ENCODE measurements at regions not wholly inside any gene's neighbourhood (a gene's known extent, or its start where the extent isn't known, plus 50 kb on each side); places are given as distances from the start of the nearest gene placed in this dataset.
"Not testable (repeated sequence)": the region's sequence is repeated elsewhere in the genome, so short reads cannot be mapped to it uniquely, and the experiment has no call there.

- Histone ChIP-seq H3K4me1 (ENCODE audit: control insufficient read depth, low read depth, low read length) (no peaks in the 10 kb centered on the region), H3K27ac (ENCODE audit: low read length) (no peak overlapping the region), H3K27me3 (ENCODE audit: control insufficient read depth, insufficient read depth, low read length) (no peaks in the 10 kb centered on the region), H3K4me3 (ENCODE audit: low read length) (no peak overlapping the region), H3K9ac (ENCODE audit: low read length) (no peak overlapping the region), H3K9me3 (ENCODE audit: control insufficient read depth, low read depth, low read length) (no peaks in the 10 kb centered on the region), H3K36me3 (ENCODE audit: control insufficient read depth, low read depth, low read length) (no peaks in the 10 kb centered on the region)
Measured at GRCh38 chr6:169857343-169858292, 106.2 kb downstream of the ERMARD start.

- not testable (repeated sequence) for H3K27ac ChIP-seq (ENCODE audit: low read length); H3K9me3 ChIP-seq (ENCODE audit: control insufficient read depth, low read depth, low read length); H3K4me3 ChIP-seq (ENCODE audit: low read length); H3K9ac ChIP-seq (ENCODE audit: low read length); H3K27me3 ChIP-seq (ENCODE audit: control insufficient read depth, insufficient read depth, low read length); H3K36me3 ChIP-seq (ENCODE audit: control insufficient read depth, low read depth, low read length); H3K4me1 ChIP-seq (ENCODE audit: control insufficient read depth, low read depth, low read length)
Measured at GRCh38 chr6:169856442-169857342, 105.3 kb downstream of the ERMARD start.

- H3K4me1 ChIP-seq (ENCODE audit: control insufficient read depth, low read depth, low read length) = no peaks in the 10 kb centered on the region
Measured at GRCh38 chr6:169854813-169855212, 103.4 kb downstream of the ERMARD start.

GRCh38 chr6:169854083-169854725 lies 102.8 kb downstream of the ERMARD start:
- Histone ChIP-seq H3K27me3 (ENCODE audit: control insufficient read depth, insufficient read depth, low read length) (no peaks in the 10 kb centered on the region), H3K9ac (ENCODE audit: low read length) (no peak overlapping the region), H3K9me3 (ENCODE audit: control insufficient read depth, low read depth, low read length) (no peaks in the 10 kb centered on the region), H3K27ac (ENCODE audit: low read length) (no peak overlapping the region), H3K36me3 (ENCODE audit: control insufficient read depth, low read depth, low read length) (no peaks in the 10 kb centered on the region), H3K4me3 (ENCODE audit: low read length) (no peak overlapping the region), H3K4me1 (ENCODE audit: control insufficient read depth, low read depth, low read length) (no peaks in the 10 kb centered on the region)

More at GRCh38 chr6:169854813-169855212, 103.4 kb downstream of the ERMARD start:
- Histone ChIP-seq H3K27me3 (ENCODE audit: control insufficient read depth, insufficient read depth, low read length) (no peaks in the 10 kb centered on the region), H3K4me3 (ENCODE audit: low read length) (no peak overlapping the region), H3K27ac (ENCODE audit: low read length) (no peak overlapping the region), H3K36me3 (ENCODE audit: control insufficient read depth, low read depth, low read length) (no peaks in the 10 kb centered on the region), H3K9ac (ENCODE audit: low read length) (no peak overlapping the region), H3K9me3 (ENCODE audit: control insufficient read depth, low read depth, low read length) (no peaks in the 10 kb centered on the region)

GRCh38 chr6:169853196-169854082 lies 102.0 kb downstream of the ERMARD start:
- Histone ChIP-seq H3K4me1 (ENCODE audit: control insufficient read depth, low read depth, low read length) (no peaks in the 10 kb centered on the region), H3K4me3 (ENCODE audit: low read length) (no peak overlapping the region), H3K9me3 (ENCODE audit: control insufficient read depth, low read depth, low read length) (no peaks in the 10 kb centered on the region), H3K27me3 (ENCODE audit: control insufficient read depth, insufficient read depth, low read length) (no peaks in the 10 kb centered on the region), H3K9ac (ENCODE audit: low read length) (no peak overlapping the region), H3K27ac (ENCODE audit: low read length) (no peak overlapping the region), H3K36me3 (ENCODE audit: control insufficient read depth, low read depth, low read length) (no peaks in the 10 kb centered on the region)

GRCh38 chr6:169852504-169853195 lies 101.2 kb downstream of the ERMARD start:
- Histone ChIP-seq H3K27me3 (ENCODE audit: control insufficient read depth, insufficient read depth, low read length) (no peaks in the 10 kb centered on the region), H3K4me1 (ENCODE audit: control insufficient read depth, low read depth, low read length) (no peaks in the 10 kb centered on the region), H3K36me3 (ENCODE audit: control insufficient read depth, low read depth, low read length) (no peaks in the 10 kb centered on the region), H3K9ac (ENCODE audit: low read length) (no peak overlapping the region), H3K9me3 (ENCODE audit: control insufficient read depth, low read depth, low read length) (no peaks in the 10 kb centered on the region), H3K4me3 (ENCODE audit: low read length) (no peak overlapping the region), H3K27ac (ENCODE audit: low read length) (no peak overlapping the region)

- H3K4me1 ChIP-seq (ENCODE audit: control insufficient read depth, low read depth, low read length) = no peaks in the 10 kb centered on the region
- no peaks in the 10 kb centered on the region for H3K27me3 ChIP-seq (ENCODE audit: control insufficient read depth, insufficient read depth, low read length)
- no peak overlapping the region for H3K9ac ChIP-seq (ENCODE audit: low read length)
- H3K36me3 ChIP-seq (ENCODE audit: control insufficient read depth, low read depth, low read length) = no peaks in the 10 kb centered on the region
- H3K4me3 ChIP-seq (ENCODE audit: low read length) = no peak overlapping the region
- H3K9me3 ChIP-seq (ENCODE audit: control insufficient read depth, low read depth, low read length) = no peaks in the 10 kb centered on the region
- H3K27ac ChIP-seq (ENCODE audit: low read length) = no peak overlapping the region
Measured at GRCh38 chr6:169851641-169852503, 100.5 kb downstream of the ERMARD start.

GRCh38 chr6:169850746-169851145 lies 99.3 kb downstream of the ERMARD start:
- Histone ChIP-seq H3K9me3 (ENCODE audit: control insufficient read depth, low read depth, low read length) (no peaks in the 10 kb centered on the region), H3K9ac (ENCODE audit: low read length) (no peak overlapping the region), H3K27me3 (ENCODE audit: control insufficient read depth, insufficient read depth, low read length) (no peaks in the 10 kb centered on the region), H3K27ac (ENCODE audit: low read length) (no peak overlapping the region), H3K36me3 (ENCODE audit: control insufficient read depth, low read depth, low read length) (no peaks in the 10 kb centered on the region), H3K4me3 (ENCODE audit: low read length) (no peak overlapping the region), H3K4me1 (ENCODE audit: control insufficient read depth, low read depth, low read length) (no peaks in the 10 kb centered on the region)

GRCh38 chr6:169850154-169850553 lies 98.7 kb downstream of the ERMARD start:
- H3K36me3 ChIP-seq (ENCODE audit: control insufficient read depth, low read depth, low read length) = no peaks in the 10 kb centered on the region
- no peak overlapping the region for H3K4me3 ChIP-seq (ENCODE audit: low read length)
- no peaks in the 10 kb centered on the region for H3K9me3 ChIP-seq (ENCODE audit: control insufficient read depth, low read depth, low read length)
- H3K27ac ChIP-seq (ENCODE audit: low read length) = no peak overlapping the region
- H3K27me3 ChIP-seq (ENCODE audit: control insufficient read depth, insufficient read depth, low read length) = no peaks in the 10 kb centered on the region
- H3K9ac ChIP-seq (ENCODE audit: low read length) = no peak overlapping the region
- H3K4me1 ChIP-seq (ENCODE audit: control insufficient read depth, low read depth, low read length) = no peaks in the 10 kb centered on the region

GRCh38 chr6:169849396-169849795 lies 98.0 kb downstream of the ERMARD start:
- H3K9ac ChIP-seq (ENCODE audit: low read length) = no peak overlapping the region
- no peak overlapping the region for H3K4me3 ChIP-seq (ENCODE audit: low read length)
- no peak overlapping the region for H3K27ac ChIP-seq (ENCODE audit: low read length)
- no peaks in the 10 kb centered on the region for H3K36me3 ChIP-seq (ENCODE audit: control insufficient read depth, low read depth, low read length)
- no peaks in the 10 kb centered on the region for H3K9me3 ChIP-seq (ENCODE audit: control insufficient read depth, low read depth, low read length)
- no peaks in the 10 kb centered on the region for H3K27me3 ChIP-seq (ENCODE audit: control insufficient read depth, insufficient read depth, low read length)
- no peaks in the 10 kb centered on the region for H3K4me1 ChIP-seq (ENCODE audit: control insufficient read depth, low read depth, low read length)
